ENCODE measurements at regions not wholly inside any gene's neighbourhood (a gene's known extent, or its start where the extent isn't known, plus 50 kb on each side); places are given as distances from the start of the nearest gene placed in this dataset.

GRCh38 chr7:42987648-42988214 lies 55.6 kb downstream of the MRPL32 start:
- Histone ChIP-seq H3K4me3 (no peak overlapping the region), H3K4me1 (ENCODE audit: insufficient read depth) (no peaks in the 10 kb centered on the region), H3K79me2 (ENCODE audit: insufficient read depth) (no peaks in the 10 kb centered on the region), H3F3A (ENCODE audit: insufficient read depth) (no peaks in the 10 kb centered on the region), H2AFZ (no peak overlapping the region), H4K20me1 (ENCODE audit: insufficient read depth) (no peaks in the 10 kb centered on the region), H3K27me3 (replicated peaks; ENCODE audit: insufficient read depth) (no peaks in the 10 kb centered on the region), H3K36me3 (ENCODE audit: low read depth) (no peaks in the 10 kb centered on the region), H3K9me2 (ENCODE audit: insufficient read depth) (no peaks in the 10 kb centered on the region), H3K9me3 (ENCODE audit: low read depth) (no peaks in the 10 kb centered on the region), H3K27ac (no peak overlapping the region), H3K4me2 (ENCODE audit: unreplicated experiment) (no peak overlapping the region), H3K9ac (no peak overlapping the region)
- DNase-seq = no peak
- 41 to 53% methylated on average over 3 of the region's 3 CpGs for WGBS, 2 experiments (ENCODE audit: low coverage in 1 of 2, low lambda C conversion rate in 2 of 2, missing lambda C conversion rate in 2 of 2)
- in situ Hi-C loops (cut with MboI) = no loop called here
- no peak for TF ChIP-seq EZH2 (IDR thresholded peaks at IDR 0.05; ENCODE audit: insufficient read depth, poor library complexity, severe bottlenecking)
- no peak for TF ChIP-seq EZH2phosphoT487 (IDR thresholded peaks at IDR 0.05; ENCODE audit: insufficient read depth, low read depth)

- no peaks in the 10 kb centered on the region for H3K36me3 ChIP-seq (ENCODE audit: low read depth)
- no peak for TF ChIP-seq EZH2phosphoT487 (IDR thresholded peaks at IDR 0.05; ENCODE audit: insufficient read depth, low read depth)
- no peak for TF ChIP-seq EZH2 (IDR thresholded peaks at IDR 0.05; ENCODE audit: insufficient read depth, poor library complexity, severe bottlenecking)
- no peaks in the 10 kb centered on the region for H3K4me1 ChIP-seq (ENCODE audit: insufficient read depth)
- WGBS, 2 experiments (ENCODE audit: low coverage in 1 of 2, low lambda C conversion rate in 2 of 2, missing lambda C conversion rate in 2 of 2) = 72 to 80% methylated on average over 1 of the region's 1 CpG
- no peak overlapping the region for H3K4me2 ChIP-seq (ENCODE audit: unreplicated experiment)
- no peaks in the 10 kb centered on the region for H3K9me3 ChIP-seq (ENCODE audit: low read depth)
- H3K27me3 ChIP-seq (replicated peaks; ENCODE audit: insufficient read depth) = no peaks in the 10 kb centered on the region
- no peaks in the 10 kb centered on the region for H3F3A ChIP-seq (ENCODE audit: insufficient read depth)
- H4K20me1 ChIP-seq (ENCODE audit: insufficient read depth) = no peaks in the 10 kb centered on the region
- no peak overlapping the region for H3K27ac ChIP-seq
- in situ Hi-C loops (cut with MboI) = no loop called here
- H3K9ac ChIP-seq = no peak overlapping the region
- H3K4me3 ChIP-seq = no peak overlapping the region
- H3K9me2 ChIP-seq (ENCODE audit: insufficient read depth) = no peaks in the 10 kb centered on the region
- H3K79me2 ChIP-seq (ENCODE audit: insufficient read depth) = no peaks in the 10 kb centered on the region
- H2AFZ ChIP-seq = no peak overlapping the region
- DNase-seq = no peak
Measured at GRCh38 chr7:42991024-42991423, 58.8 kb downstream of the MRPL32 start.

- no peaks in the 10 kb centered on the region for H4K20me1 ChIP-seq (ENCODE audit: insufficient read depth)
- H3K4me3 ChIP-seq = no peak overlapping the region
- H3K9me2 ChIP-seq (ENCODE audit: insufficient read depth) = no peaks in the 10 kb centered on the region
- H3K27ac ChIP-seq = no peak overlapping the region
- H3K36me3 ChIP-seq (ENCODE audit: low read depth) = no peaks in the 10 kb centered on the region
- DNase-seq = no peak
- H3K79me2 ChIP-seq (ENCODE audit: insufficient read depth) = no peaks in the 10 kb centered on the region
- TF ChIP-seq EZH2phosphoT487 (IDR thresholded peaks at IDR 0.05; ENCODE audit: insufficient read depth, low read depth) = no peak
- TF ChIP-seq EZH2 (IDR thresholded peaks at IDR 0.05; ENCODE audit: insufficient read depth, poor library complexity, severe bottlenecking) = no peak
- no peaks in the 10 kb centered on the region for H3F3A ChIP-seq (ENCODE audit: insufficient read depth)
- H3K4me1 ChIP-seq (ENCODE audit: insufficient read depth) = no peaks in the 10 kb centered on the region
- H3K27me3 ChIP-seq (replicated peaks; ENCODE audit: insufficient read depth) = no peaks in the 10 kb centered on the region
- no peak overlapping the region for H3K9ac ChIP-seq
- in situ Hi-C loops (cut with MboI) = no loop called here
- H2AFZ ChIP-seq = no peak overlapping the region
- WGBS, 2 experiments (ENCODE audit: low coverage in 1 of 2, low lambda C conversion rate in 2 of 2, missing lambda C conversion rate in 2 of 2) = 77 to 79% methylated on average over 13 of the region's 13 CpGs
- no peaks in the 10 kb centered on the region for H3K9me3 ChIP-seq (ENCODE audit: low read depth)
- H3K4me2 ChIP-seq (ENCODE audit: unreplicated experiment) = no peak overlapping the region
Measured at GRCh38 chr7:42991913-42992591, 59.9 kb downstream of the MRPL32 start.

GRCh38 chr7:42993038-42993437 lies 60.9 kb downstream of the MRPL32 start:
- in situ Hi-C loops (cut with MboI) = no loop called here
- Histone ChIP-seq H3K79me2 (ENCODE audit: insufficient read depth) (no peaks in the 10 kb centered on the region), H3K9ac (no peak overlapping the region), H3K4me1 (ENCODE audit: insufficient read depth) (no peaks in the 10 kb centered on the region), H3K9me2 (ENCODE audit: insufficient read depth) (no peaks in the 10 kb centered on the region), H3F3A (ENCODE audit: insufficient read depth) (no peaks in the 10 kb centered on the region), H3K4me2 (ENCODE audit: unreplicated experiment) (no peak overlapping the region), H3K27ac (no peak overlapping the region), H2AFZ (no peak overlapping the region), H3K4me3 (no peak overlapping the region), H4K20me1 (ENCODE audit: insufficient read depth) (no peaks in the 10 kb centered on the region), H3K27me3 (replicated peaks; ENCODE audit: insufficient read depth) (no peaks in the 10 kb centered on the region), H3K36me3 (ENCODE audit: low read depth) (no peaks in the 10 kb centered on the region), H3K9me3 (ENCODE audit: low read depth) (no peaks in the 10 kb centered on the region)
- TF ChIP-seq EZH2phosphoT487 (IDR thresholded peaks at IDR 0.05; ENCODE audit: insufficient read depth, low read depth) = no peak
- TF ChIP-seq EZH2 (IDR thresholded peaks at IDR 0.05; ENCODE audit: insufficient read depth, poor library complexity, severe bottlenecking) = no peak
- no peak for DNase-seq
- WGBS, 2 experiments (ENCODE audit: low coverage in 1 of 2, low lambda C conversion rate in 2 of 2, missing lambda C conversion rate in 2 of 2) = 86 to 90% methylated on average over 9 of the region's 9 CpGs

All from GM23248 (cell line).